GM12892 (cell line): ENCODE measurements at regions not wholly inside any gene's neighbourhood (a gene's known extent, or its start where the extent isn't known, plus 50 kb on each side); places are given as distances from the start of the nearest gene placed in this dataset.
A peak's percentile ranks its signal among the peaks of the same experiment; 100 is the strongest.

ENCODE experiments used
- DNase-seq: peaks from one replicate; pipeline ENCODE4 v3.0.0; 2011; ENCODE audit not compliant: insufficient read length
- FAIRE-seq: peaks from 2 replicates; lab custom pipeline; 2011; peaks lifted over from hg19 to GRCh38; lab: Jason Lieb, UNC
- POLR2A ChIP-seq: IDR thresholded peaks from 2 replicates; pipeline ENCODE4 v1.6.1; 2011; ENCODE audit warnings: low read depth, low read length, control low read depth
- POLR2AphosphoS5 ChIP-seq: IDR thresholded peaks from 2 replicates; pipeline ENCODE4 v1.6.1; 2011; ENCODE audit warnings: low read depth, low read length, control low read depth
- TAF1 ChIP-seq: IDR thresholded peaks from 2 replicates; pipeline ENCODE4 v1.6.1; 2011; ENCODE audit warnings: low read depth, mild to moderate bottlenecking, control low read depth, low read length, borderline replicate concordance

DNA sequence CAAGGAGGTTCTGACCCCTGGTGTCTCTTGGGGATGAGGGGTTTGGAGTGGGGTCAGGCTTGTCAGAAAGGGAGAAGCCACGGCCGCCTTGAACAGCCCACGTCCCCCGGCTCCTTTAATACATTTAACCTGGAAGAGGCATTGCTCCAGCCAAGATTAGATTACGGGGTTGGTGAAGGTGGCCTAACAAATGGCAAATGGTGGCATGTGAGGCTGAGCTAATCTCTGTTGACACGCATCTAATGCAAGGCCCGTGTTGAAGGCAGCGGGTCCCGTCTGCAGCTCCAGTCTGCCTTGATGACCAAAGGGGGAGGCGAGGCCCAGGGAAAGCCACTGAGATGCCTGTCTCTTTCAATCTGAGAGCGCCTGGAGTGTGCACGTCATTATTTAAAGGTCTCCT is 673.7 kb upstream of the TBX3 start:
- no peak for TF ChIP-seq TAF1
- TF ChIP-seq POLR2AphosphoS5: no peak
- no peak for TF ChIP-seq POLR2A
- no peak for FAIRE-seq
- no peak for DNase-seq

DNA sequence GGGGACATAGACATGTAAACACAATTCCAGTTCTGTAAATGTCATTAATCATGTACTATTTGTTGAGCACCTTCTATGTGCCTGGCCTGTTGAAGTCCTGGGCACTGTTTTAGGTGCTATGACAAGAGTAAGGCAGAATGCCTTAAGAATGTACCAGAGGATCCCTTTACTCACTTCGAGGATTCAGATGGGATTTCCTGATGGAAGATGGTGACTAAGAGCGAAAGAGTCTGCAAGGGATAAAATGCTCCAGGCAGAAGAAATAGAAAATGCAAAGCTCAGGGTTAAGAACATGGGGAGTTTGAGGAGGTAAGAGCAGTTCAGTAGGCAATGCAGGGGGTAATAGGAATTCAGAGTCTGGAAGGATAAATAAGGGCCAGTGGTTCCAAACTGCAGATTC is 671.3 kb upstream of the TBX3 start:
- no peak for TF ChIP-seq POLR2AphosphoS5
- TF ChIP-seq TAF1: no peak
- TF ChIP-seq POLR2A: no peak
- FAIRE-seq: no peak
- DNase-seq: no peak

DNA sequence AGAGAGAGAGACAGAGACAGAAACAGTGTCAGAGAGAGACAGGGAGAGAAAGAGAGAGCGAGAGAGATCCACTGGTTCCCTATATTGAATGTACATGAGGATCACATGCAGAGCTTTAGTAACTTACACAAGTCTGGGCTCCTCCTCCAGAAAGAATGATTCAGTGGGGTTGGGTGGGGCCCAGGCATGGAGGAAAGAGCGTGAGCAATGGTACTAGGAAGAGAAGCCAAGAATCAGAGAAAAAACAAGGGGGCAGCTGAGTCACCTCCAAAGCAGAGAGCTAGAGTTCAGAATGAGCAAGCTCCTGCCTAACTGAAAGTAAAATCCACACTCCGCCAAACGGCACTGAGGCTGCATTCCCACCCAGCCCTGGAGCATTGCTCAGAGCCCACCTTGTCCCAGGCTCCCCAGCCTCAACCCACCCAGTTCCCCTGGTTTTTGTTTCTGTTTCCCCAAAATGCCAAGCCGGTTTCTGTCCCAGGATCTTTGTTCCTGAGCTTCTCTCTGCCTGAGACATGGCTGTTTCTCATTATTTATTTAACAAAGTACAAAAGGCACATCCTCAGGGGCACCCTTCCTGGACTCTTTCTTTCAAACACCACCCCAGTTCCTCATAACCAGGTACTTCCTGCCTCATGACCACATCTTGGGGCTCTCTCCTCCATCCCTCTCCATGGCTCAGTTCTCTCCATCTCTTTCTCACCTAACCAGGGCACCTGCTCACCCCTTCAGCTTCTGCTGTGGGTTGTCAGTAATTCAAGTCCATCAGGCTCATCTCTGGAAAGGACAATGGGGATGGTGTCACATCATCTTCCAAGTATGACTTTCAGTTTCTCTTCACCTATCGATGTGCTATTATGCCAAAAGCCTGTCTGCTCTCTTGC is 670.3 kb upstream of the TBX3 start:
- TF ChIP-seq POLR2A (peak; percentile 19; the same call in 1 of the 2 replicates), POLR2AphosphoS5 (0 out of 2 replicates have a peak, but pooled peaks have one; percentile 22), TAF1 (no peak)
- no peak for FAIRE-seq
- DNase-seq: no peak

DNA sequence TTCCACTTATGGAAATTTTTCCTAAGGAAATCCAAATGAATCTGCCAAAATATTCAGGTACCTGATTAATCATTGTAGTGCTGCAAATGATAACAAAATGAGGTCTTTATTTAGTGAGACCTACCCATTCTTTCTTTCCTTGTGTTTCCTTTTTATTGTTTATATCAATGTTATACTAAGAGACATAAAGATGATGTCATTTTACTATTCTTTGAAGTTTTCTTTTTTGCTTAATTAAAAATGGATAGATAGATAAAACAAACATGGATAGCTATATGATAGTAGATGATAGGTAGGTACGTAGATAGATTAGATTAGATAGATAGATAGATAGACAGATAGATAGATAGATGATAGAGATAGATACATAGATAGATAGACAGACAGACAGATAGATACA is 669.5 kb upstream of the TBX3 start:
- no peak for FAIRE-seq
- TF ChIP-seq POLR2AphosphoS5 (no peak), POLR2A (no peak), TAF1 (no peak)
- DNase-seq: no peak

DNA sequence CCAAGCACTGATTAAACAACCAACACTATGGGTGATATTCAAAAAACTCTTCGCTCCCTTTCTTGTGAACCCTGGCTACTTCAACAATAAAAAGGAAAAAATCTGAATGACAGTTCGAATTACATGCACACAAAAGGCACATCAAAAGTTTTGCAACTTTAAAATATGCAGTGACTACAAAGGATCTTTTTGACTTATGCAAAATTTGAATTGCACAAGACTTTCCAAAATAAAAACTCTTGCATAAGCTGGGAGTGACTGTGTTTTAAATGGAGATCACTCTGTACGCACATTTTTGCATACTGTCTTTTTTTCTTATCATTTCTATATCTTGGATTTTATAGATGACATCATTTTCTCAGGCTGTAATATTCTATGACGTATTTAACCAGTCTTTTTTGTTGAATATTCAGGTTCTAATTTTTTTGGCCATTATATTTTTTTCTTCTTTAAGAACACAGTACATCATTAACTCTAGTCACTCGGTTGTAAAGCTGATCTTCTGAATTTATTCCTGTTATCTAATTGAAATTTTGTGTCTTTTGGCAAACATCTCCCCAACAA is 667.6 kb upstream of the TBX3 start:
- FAIRE-seq (no peak), DNase-seq (no peak)
- TF ChIP-seq POLR2AphosphoS5: no peak
- TF ChIP-seq TAF1: no peak
- TF ChIP-seq POLR2A: no peak

DNA sequence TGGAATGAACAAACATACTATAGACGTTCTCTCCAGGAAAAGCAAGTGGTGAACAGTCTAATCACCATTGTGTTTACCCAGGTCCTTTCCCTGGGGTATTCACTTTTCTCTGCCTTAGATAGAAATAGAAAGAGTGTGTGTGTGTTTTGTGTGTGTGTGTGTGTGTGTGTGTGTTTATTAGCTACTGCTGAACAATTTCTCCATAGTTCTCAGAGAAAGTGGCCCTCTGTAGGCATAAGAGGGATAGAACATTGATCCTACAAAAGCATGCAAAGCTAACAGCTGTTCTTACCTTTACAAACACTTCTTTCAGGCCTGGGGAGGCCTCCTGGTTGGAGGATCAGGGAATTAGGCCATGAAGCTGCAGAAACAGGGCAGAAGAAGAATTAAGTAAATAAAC is 665.7 kb upstream of the TBX3 start:
- FAIRE-seq (no peak), DNase-seq (no peak)
- TF ChIP-seq TAF1: no peak
- TF ChIP-seq POLR2AphosphoS5: no peak
- no peak for TF ChIP-seq POLR2A

DNA sequence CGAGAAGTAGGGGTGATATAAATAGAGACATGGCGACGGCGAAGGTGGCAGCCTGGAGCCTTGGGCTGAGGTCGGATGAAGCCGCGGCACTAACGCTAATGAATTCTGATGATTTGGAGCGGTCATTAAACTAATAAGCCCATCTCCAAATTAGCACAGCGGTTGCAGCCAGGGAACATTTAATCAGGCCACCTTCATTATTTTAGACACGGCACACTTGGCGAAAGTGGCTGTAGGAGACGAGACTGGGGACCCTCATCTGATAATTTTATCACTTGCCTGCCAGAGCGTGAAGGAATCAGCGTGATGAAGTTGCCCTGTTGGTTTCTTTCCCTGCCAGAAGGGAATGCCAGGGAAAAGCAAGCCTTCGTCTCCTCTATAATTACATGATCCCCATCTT is 664.3 kb upstream of the TBX3 start:
- no peak for DNase-seq
- FAIRE-seq: no peak
- TF ChIP-seq TAF1 (no peak), POLR2AphosphoS5 (no peak), POLR2A (no peak)

DNA sequence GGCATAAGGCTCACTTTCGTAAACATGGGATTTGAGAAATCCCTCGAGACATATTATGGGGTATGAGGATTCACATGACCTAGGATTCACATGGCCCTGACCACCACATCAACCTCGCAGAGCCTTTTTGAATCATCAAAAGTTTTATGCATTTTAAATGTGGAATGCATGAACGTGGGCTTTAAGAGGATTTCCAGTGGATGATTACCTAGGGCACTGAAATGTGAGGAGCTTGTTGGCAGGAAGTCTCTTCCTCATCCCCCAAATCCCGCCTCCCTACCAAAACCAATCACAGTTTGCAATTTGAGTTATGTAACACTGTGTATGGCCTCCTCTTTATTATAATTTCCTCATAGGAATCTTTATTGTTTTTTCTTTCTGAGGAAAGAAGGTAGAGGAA is 659.6 kb upstream of the TBX3 start:
- TF ChIP-seq TAF1 (no peak), POLR2AphosphoS5 (no peak), POLR2A (no peak)
- FAIRE-seq (no peak), DNase-seq (no peak)

DNA sequence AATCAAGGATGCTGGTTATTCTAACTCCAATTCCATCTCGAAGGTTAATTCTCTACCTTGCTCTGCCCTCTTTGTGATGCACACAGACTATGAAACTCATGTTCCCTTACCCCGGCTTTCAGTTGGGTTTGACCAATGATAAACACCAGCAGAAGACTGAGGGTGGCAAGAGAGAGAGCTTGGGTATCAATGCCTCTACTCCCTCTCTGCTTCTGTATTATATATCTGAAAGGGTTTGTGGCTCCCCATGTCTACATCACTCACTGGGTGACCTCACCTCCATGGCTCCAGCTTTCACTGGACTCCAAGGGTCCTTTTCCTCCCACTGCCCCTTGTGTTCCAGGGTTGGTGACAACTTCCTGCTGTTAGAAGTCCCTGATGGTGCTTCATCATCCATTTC is 659.0 kb upstream of the TBX3 start:
- no peak for FAIRE-seq
- TF ChIP-seq POLR2A (no peak), TAF1 (no peak), POLR2AphosphoS5 (no peak)

DNA sequence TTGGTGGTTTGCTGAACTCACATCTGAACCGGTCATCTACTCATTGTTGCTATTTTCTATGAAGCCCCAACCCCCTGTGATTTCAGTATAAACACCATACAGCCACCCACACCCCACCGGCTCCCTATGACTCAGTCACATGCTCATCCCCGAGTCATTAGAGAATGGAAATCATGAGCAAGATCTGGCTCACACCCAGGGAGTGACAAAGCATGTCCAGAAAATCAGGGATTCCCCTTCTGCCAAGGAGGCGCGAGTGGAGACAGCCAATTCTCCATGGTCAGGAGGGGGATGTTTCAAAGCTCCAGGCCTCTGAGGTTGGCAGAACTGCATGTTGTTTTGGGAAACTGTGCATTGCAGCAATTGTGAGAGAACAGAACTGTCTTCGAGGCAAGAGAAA is 657.5 kb upstream of the TBX3 start:
- no peak for FAIRE-seq

More for the DNA sequence above, 659.0 kb upstream of the TBX3 start:
- no peak for DNase-seq

DNA sequence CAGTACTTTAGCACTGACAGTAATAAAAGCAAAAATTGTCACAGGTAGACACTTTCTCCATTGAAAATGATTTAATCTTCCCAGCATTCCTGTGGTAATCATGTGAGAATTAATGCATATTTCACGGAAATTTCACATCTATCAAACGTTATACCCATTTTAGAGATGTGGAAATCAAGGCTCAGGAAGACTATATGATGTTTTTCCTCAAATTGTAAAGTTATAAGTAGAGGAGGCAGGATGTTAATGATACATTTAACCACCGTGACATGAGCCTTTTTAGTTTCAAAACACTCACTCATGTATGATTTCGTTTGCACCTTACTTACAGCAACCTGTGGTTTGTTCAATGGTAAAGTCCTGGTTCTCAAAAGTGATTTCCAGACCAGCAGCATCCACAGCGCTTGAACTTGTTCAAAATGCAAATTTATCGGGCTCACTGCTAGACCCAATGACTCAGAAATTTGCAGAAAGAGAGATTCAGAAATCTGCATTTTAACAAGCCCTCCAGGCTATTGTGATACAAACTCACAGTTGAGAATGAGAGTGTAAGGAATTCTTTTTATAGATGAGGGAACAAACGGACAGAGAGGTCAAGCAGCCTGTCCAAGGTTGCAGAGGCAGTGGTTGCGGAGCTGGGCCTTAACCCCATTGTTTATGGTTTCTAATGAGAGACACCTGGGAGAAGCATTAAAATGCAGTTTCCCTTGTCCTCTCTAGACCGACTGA is 654.8 kb upstream of the TBX3 start:
- DNase-seq (no peak), FAIRE-seq (peak; percentile 58)
- TF ChIP-seq POLR2AphosphoS5 (no peak), TAF1 (no peak), POLR2A (no peak)

More for the DNA sequence above, 657.5 kb upstream of the TBX3 start:
- no peak for TF ChIP-seq POLR2AphosphoS5
- TF ChIP-seq POLR2A: no peak
- TF ChIP-seq TAF1: no peak
- no peak for DNase-seq
